BLaER1 (cell line): ENCODE measurements at regions not wholly inside any gene's neighbourhood (a gene's known extent, or its start where the extent isn't known, plus 50 kb on each side); places are given as distances from the start of the nearest gene placed in this dataset.

Experiments
- H3K27ac ChIP-seq: shearing (Covaris generic); formaldehyde crosslinking; 2 replicates; pipeline ENCODE4 v1.8.1; 2022
- H3K27me3 ChIP-seq: shearing (Covaris generic); formaldehyde crosslinking; 2 replicates; pipeline ENCODE4 v1.8.1; 2022
- H3K36me3 ChIP-seq: shearing (Covaris generic); formaldehyde crosslinking; 2 replicates; pipeline ENCODE4 v1.8.1; 2022
- H3K4me1 ChIP-seq: shearing (Covaris generic); formaldehyde crosslinking; 2 replicates; pipeline ENCODE4 v1.8.1; 2022
- H3K4me2 ChIP-seq: shearing (Covaris generic); formaldehyde crosslinking; 2 replicates; pipeline ENCODE4 v1.8.1; 2022
- H3K4me3 ChIP-seq: shearing (Covaris generic); formaldehyde crosslinking; 2 replicates; pipeline ENCODE4 v1.8.1; 2022
- H3K9ac ChIP-seq: shearing (Covaris generic); formaldehyde crosslinking; 2 replicates; pipeline ENCODE4 v1.8.1; 2022
- H3K9me3 ChIP-seq: shearing (Covaris generic); formaldehyde crosslinking; 2 replicates; pipeline ENCODE4 v1.8.1; 2022
- H4K20me1 ChIP-seq: shearing (Covaris generic); formaldehyde crosslinking; 2 replicates; pipeline ENCODE4 v1.8.1; 2022
- Cebpa-rat ChIP-seq: shearing (Covaris generic); IDR thresholded peaks from 2 replicates; pipeline ENCODE4 v1.8.1; 2022

DNA sequence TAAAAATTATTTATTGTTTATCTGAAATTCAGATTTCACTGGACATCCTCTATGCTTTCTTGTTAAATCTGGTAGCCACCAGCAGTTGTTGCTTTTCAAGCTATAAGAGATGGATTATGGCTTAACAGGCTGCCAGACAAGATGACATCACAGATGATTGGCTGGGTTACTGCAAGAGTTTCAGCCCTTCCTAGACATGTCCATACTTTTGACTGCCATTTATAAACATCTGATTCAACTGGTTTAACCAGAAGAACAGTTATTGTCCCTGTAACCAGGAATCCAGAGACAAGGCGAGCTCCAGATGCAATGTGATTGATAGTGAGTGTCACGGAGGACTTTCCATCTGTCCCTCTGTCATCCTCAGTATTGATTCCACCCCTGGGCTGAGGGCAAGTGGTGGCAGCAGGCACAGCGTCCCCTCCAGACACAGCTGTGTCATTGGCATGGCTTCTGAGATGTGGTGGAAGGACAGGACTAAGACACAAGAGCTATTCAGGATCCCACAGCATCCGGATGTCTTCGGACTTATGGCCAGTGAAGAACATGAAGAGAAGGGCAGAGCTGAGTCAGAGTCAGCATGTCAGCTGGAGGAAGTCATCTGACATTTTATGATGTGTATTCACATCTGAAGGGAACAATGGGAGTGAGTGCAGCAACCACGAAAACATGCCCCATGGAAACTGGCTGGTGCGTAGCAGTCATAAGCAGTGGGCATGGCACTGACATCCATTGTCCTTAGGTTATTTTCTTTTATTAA is 284.5 kb upstream of the CDYL start:
- Histone ChIP-seq H3K27ac (no peak overlapping the region), H4K20me1 (no peaks in the 10 kb centered on the region), H3K9me3 (peaks cover 33% of the 10 kb centered on the region), H3K4me1 (no peaks in the 10 kb centered on the region), H3K4me3 (no peak overlapping the region), H3K4me2 (no peak overlapping the region), H3K36me3 (no peaks in the 10 kb centered on the region), H3K27me3 (no peaks in the 10 kb centered on the region), H3K9ac (no peak overlapping the region)
- TF ChIP-seq Cebpa-rat: no peak

DNA sequence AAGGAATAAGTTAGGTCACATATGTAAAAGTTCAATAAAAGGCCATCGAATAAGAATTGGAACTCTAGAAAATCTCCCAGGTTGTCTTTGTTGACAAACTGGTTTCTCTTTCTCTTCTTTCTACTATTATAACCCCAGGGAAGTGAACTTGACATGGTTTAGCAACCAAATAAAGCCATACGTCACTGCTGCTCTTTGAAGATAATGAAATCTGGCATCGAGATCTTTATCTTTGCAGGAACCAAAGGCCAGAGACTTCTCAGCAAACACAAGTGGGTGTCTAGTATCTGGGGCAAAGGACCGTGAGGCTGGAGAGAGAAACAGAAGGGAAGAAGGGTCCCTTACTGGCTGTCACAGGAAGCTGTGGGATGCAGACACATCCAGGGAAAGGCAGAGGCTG is 286.7 kb upstream of the CDYL start:
- Histone ChIP-seq H3K4me2 (no peak overlapping the region), H3K9me3 (peaks cover 39% of the 10 kb centered on the region), H3K4me1 (no peaks in the 10 kb centered on the region), H4K20me1 (no peaks in the 10 kb centered on the region), H3K9ac (no peak overlapping the region), H3K27me3 (no peaks in the 10 kb centered on the region), H3K36me3 (no peaks in the 10 kb centered on the region), H3K4me3 (no peak overlapping the region), H3K27ac (no peak overlapping the region)
- TF ChIP-seq Cebpa-rat: no peak

DNA sequence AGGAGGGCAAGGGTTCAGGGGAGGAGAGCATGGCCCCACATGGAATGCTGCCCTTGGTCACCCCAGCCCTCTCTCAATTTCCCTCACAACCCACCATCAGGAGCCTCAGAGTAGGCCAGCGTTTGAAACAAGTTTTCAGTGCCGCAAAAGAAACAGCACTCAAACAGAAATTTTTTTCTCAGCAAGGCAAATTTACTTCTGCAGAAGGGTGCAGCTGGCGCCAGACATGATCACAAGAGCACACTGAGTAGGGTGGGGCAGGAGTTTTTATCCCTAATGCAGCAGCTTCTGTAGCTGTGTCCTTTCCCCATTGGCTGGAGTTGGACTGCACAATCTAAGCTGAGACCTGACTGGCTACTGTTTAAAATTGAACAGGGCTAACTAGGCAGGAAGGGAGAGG is 287.8 kb upstream of the CDYL start:
- Histone ChIP-seq H3K4me3 (no peak overlapping the region), H4K20me1 (no peaks in the 10 kb centered on the region), H3K4me1 (no peaks in the 10 kb centered on the region), H3K4me2 (no peak overlapping the region), H3K27me3 (no peaks in the 10 kb centered on the region), H3K36me3 (no peaks in the 10 kb centered on the region), H3K9ac (no peak overlapping the region), H3K9me3 (peaks cover 47% of the 10 kb centered on the region), H3K27ac (no peak overlapping the region)
- no peak for TF ChIP-seq Cebpa-rat

GRCh38 chr6:4487538-4487937 is 288.7 kb upstream of the CDYL start:
- H4K20me1 ChIP-seq: no peaks in the 10 kb centered on the region
- H3K27ac ChIP-seq: no peak overlapping the region
- H3K4me3 ChIP-seq: no peak overlapping the region
- no peak overlapping the region for H3K4me2 ChIP-seq
- TF ChIP-seq Cebpa-rat: no peak
- H3K27me3 ChIP-seq: no peaks in the 10 kb centered on the region
- H3K9ac ChIP-seq: no peak overlapping the region
- no peaks in the 10 kb centered on the region for H3K36me3 ChIP-seq
- peaks cover 3% of the 10 kb centered on the region; the same call in 1 of the 2 replicates for H3K4me1 ChIP-seq
- peaks cover 54% of the 10 kb centered on the region for H3K9me3 ChIP-seq

GRCh38 chr6:4486568-4487315 is 289.5 kb upstream of the CDYL start:
- H3K27ac ChIP-seq: no peak overlapping the region
- TF ChIP-seq Cebpa-rat: no peak
- H3K4me3 ChIP-seq: no peak overlapping the region
- H3K36me3 ChIP-seq: no peaks in the 10 kb centered on the region
- H3K4me1 ChIP-seq: peaks cover 7% of the 10 kb centered on the region; the same call in 1 of the 2 replicates
- no peaks in the 10 kb centered on the region for H4K20me1 ChIP-seq
- no peak overlapping the region for H3K9ac ChIP-seq
- no peak overlapping the region for H3K4me2 ChIP-seq
- H3K27me3 ChIP-seq: no peaks in the 10 kb centered on the region
- H3K9me3 ChIP-seq: peaks cover 62% of the 10 kb centered on the region

DNA sequence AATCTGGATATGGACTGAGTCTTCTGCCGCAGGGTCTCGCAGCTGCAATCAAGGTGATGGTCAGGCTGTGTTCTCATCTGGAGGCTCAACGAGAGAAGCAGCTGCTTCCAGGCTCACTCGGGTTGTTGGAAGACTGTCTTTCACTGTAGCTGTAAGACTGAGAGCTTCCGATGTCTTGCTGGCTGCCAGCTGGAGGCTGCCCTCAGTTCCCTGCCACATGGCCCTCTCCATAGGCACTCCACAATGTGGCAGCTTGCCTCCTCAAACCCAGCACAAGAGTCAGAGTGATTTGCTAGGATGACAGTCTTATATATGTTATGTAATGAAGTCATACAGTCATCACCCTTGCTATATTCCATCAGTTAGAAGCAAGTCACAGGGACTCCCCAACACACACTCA is 290.5 kb upstream of the CDYL start:
- Histone ChIP-seq H3K27me3 (no peaks in the 10 kb centered on the region), H3K36me3 (no peaks in the 10 kb centered on the region), H3K9me3 (peaks cover 62% of the 10 kb centered on the region), H3K4me2 (no peak overlapping the region), H3K9ac (no peak overlapping the region), H3K4me1 (peaks cover 7% of the 10 kb centered on the region; the same call in 1 of the 2 replicates), H3K27ac (no peak overlapping the region), H4K20me1 (no peaks in the 10 kb centered on the region), H3K4me3 (no peak overlapping the region)
- no peak for TF ChIP-seq Cebpa-rat

- peaks cover 7% of the 10 kb centered on the region; the same call in 1 of the 2 replicates for H3K4me1 ChIP-seq
- no peak for TF ChIP-seq Cebpa-rat
- H3K4me3 ChIP-seq: no peak overlapping the region
Observed at GRCh38 chr6:4482461-4482860, 293.7 kb upstream of the CDYL start.

GRCh38 chr6:4480788-4481735 is 295.1 kb upstream of the CDYL start:
- H3K4me1 ChIP-seq: peaks cover 7% of the 10 kb centered on the region; the same call in 1 of the 2 replicates
- no peak overlapping the region for H3K4me2 ChIP-seq
- no peak overlapping the region for H3K27ac ChIP-seq
- no peak overlapping the region for H3K9ac ChIP-seq
- H3K27me3 ChIP-seq: no peaks in the 10 kb centered on the region
- no peaks in the 10 kb centered on the region for H3K36me3 ChIP-seq
- H3K9me3 ChIP-seq: peaks cover 23% of the 10 kb centered on the region
- no peak overlapping the region for H3K4me3 ChIP-seq
- no peak for TF ChIP-seq Cebpa-rat
- H4K20me1 ChIP-seq: no peaks in the 10 kb centered on the region

More at GRCh38 chr6:4482461-4482860, 293.7 kb upstream of the CDYL start:
- H3K36me3 ChIP-seq: no peaks in the 10 kb centered on the region
- H3K9me3 ChIP-seq: peaks cover 37% of the 10 kb centered on the region
- H3K27me3 ChIP-seq: no peaks in the 10 kb centered on the region
- H3K9ac ChIP-seq: no peak overlapping the region
- no peaks in the 10 kb centered on the region for H4K20me1 ChIP-seq
- no peak overlapping the region; the same call in 1 of the 2 replicates for H3K27ac ChIP-seq
- H3K4me2 ChIP-seq: no peak overlapping the region; the same call in 1 of the 2 replicates

DNA sequence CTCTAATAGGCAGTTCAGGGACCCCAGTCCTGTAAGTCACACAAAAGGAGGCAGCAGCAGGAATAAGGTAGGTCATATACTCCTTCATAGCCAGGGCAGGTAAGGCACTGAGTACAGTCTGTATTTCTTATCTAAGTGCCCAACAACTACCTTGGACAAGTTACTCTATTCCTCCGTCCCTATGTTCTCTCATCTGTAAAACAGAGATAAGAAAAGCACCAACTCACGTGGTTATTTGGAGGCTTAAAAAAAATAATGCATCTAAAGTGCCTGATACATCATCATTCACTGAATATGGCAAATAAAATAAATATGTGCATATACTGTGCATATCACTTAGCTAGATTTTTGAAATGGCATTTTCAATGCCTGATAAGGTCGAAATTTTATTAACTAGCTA is 298.1 kb upstream of the CDYL start:
- no peaks in the 10 kb centered on the region for H3K36me3 ChIP-seq
- H3K4me3 ChIP-seq: no peak overlapping the region
- peaks cover 7% of the 10 kb centered on the region; the same call in 1 of the 2 replicates for H3K4me1 ChIP-seq
- H3K4me2 ChIP-seq: no peak overlapping the region
- no peak for TF ChIP-seq Cebpa-rat
- H3K9me3 ChIP-seq: peaks cover 13% of the 10 kb centered on the region
- no peak overlapping the region for H3K27ac ChIP-seq
- no peaks in the 10 kb centered on the region for H4K20me1 ChIP-seq
- H3K27me3 ChIP-seq: no peaks in the 10 kb centered on the region
- H3K9ac ChIP-seq: no peak overlapping the region
